ENCODE measurements at regions not wholly inside any gene's neighbourhood (a gene's known extent, or its start where the extent isn't known, plus 50 kb on each side); places are given as distances from the start of the nearest gene placed in this dataset.

- intact Hi-C loops (cut with DNase I), result no loop called here
- DNase-seq, result no peak
- H3K4me3 ChIP-seq, result no peak overlapping the region
- H3K27me3 ChIP-seq, result no peaks in the 10 kb centered on the region
- no peaks in the 10 kb centered on the region for H3K36me3 ChIP-seq
- no peaks in the 10 kb centered on the region for H3K9me3 ChIP-seq
- TF ChIP-seq CTCF (IDR thresholded peaks at IDR 0.05), result no peak
- H3K4me1 ChIP-seq, result no peaks in the 10 kb centered on the region
- H3K9ac ChIP-seq (ENCODE audit: low read depth in 2 of 2, low read length in 2 of 2), result no peak overlapping the region
- no peak overlapping the region for H3K27ac ChIP-seq
Measured at GRCh38 chr14:101406921-101407320, 154.4 kb upstream of the DIO3 start.

GRCh38 chr14:101407328-101407727, 154.0 kb upstream of the DIO3 start:
- Histone ChIP-seq H3K27ac (no peak overlapping the region), H3K9me3 (no peaks in the 10 kb centered on the region), H3K9ac (ENCODE audit: low read depth in 2 of 2, low read length in 2 of 2) (no peak overlapping the region), H3K27me3 (no peaks in the 10 kb centered on the region), H3K4me1 (no peaks in the 10 kb centered on the region), H3K4me3 (no peak overlapping the region), H3K36me3 (no peaks in the 10 kb centered on the region)
- no peak for DNase-seq
- TF ChIP-seq CTCF (IDR thresholded peaks at IDR 0.05), result no peak
- intact Hi-C loops (cut with DNase I), result no loop called here

GRCh38 chr14:101408077-101408831, 153.0 kb upstream of the DIO3 start:
- Histone ChIP-seq H3K36me3 (no peaks in the 10 kb centered on the region), H3K9me3 (no peaks in the 10 kb centered on the region), H3K27me3 (no peaks in the 10 kb centered on the region), H3K27ac (no peak overlapping the region), H3K4me1 (no peaks in the 10 kb centered on the region), H3K9ac (ENCODE audit: low read depth in 2 of 2, low read length in 2 of 2) (no peak overlapping the region), H3K4me3 (no peak overlapping the region)
- no peak for TF ChIP-seq CTCF (IDR thresholded peaks at IDR 0.05)
- intact Hi-C loops (cut with DNase I), result no loop called here
- DNase-seq, result no peak

- TF ChIP-seq CTCF (IDR thresholded peaks at IDR 0.05), result no peak
- intact Hi-C loops (cut with DNase I), result no loop called here
- no peaks in the 10 kb centered on the region for H3K36me3 ChIP-seq
- H3K4me3 ChIP-seq, result no peak overlapping the region
- no peak overlapping the region for H3K9ac ChIP-seq (ENCODE audit: low read depth in 2 of 2, low read length in 2 of 2)
- no peak overlapping the region for H3K27ac ChIP-seq
- DNase-seq, result no peak
- no peaks in the 10 kb centered on the region for H3K27me3 ChIP-seq
- H3K9me3 ChIP-seq, result no peaks in the 10 kb centered on the region
- no peaks in the 10 kb centered on the region for H3K4me1 ChIP-seq
Measured at GRCh38 chr14:101409006-101409543, 152.2 kb upstream of the DIO3 start.

GRCh38 chr14:101410126-101410525, 151.2 kb upstream of the DIO3 start:
- no peak overlapping the region for H3K27ac ChIP-seq
- no peak overlapping the region for H3K4me3 ChIP-seq
- intact Hi-C loops (cut with DNase I), result no loop called here

More at GRCh38 chr14:101410126-101410525, 151.2 kb upstream of the DIO3 start:
- Histone ChIP-seq H3K36me3 (no peaks in the 10 kb centered on the region), H3K4me1 (no peaks in the 10 kb centered on the region), H3K9ac (ENCODE audit: low read depth in 2 of 2, low read length in 2 of 2) (no peak overlapping the region), H3K27me3 (no peaks in the 10 kb centered on the region), H3K9me3 (no peaks in the 10 kb centered on the region)
- TF ChIP-seq CTCF (IDR thresholded peaks at IDR 0.05), result no peak
- no peak for DNase-seq

Data from colonic mucosa (tissue), 4 donors.